ENCODE measurements at regions not wholly inside any gene's neighbourhood (a gene's known extent, or its start where the extent isn't known, plus 50 kb on each side); places are given as distances from the start of the nearest gene placed in this dataset.

- TF ChIP-seq, protein P1, sequence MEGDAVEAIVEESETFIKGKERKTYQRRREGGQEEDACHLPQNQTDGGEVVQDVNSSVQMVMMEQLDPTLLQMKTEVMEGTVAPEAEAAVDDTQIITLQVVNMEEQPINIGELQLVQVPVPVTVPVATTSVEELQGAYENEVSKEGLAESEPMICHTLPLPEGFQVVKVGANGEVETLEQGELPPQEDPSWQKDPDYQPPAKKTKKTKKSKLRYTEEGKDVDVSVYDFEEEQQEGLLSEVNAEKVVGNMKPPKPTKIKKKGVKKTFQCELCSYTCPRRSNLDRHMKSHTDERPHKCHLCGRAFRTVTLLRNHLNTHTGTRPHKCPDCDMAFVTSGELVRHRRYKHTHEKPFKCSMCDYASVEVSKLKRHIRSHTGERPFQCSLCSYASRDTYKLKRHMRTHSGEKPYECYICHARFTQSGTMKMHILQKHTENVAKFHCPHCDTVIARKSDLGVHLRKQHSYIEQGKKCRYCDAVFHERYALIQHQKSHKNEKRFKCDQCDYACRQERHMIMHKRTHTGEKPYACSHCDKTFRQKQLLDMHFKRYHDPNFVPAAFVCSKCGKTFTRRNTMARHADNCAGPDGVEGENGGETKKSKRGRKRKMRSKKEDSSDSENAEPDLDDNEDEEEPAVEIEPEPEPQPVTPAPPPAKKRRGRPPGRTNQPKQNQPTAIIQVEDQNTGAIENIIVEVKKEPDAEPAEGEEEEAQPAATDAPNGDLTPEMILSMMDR (IDR thresholded peaks at IDR 0.05): no peak
- no peak for TF ChIP-seq POLR2A (IDR thresholded peaks at IDR 0.05)
Observed at GRCh38 chr17:54124456-54124855, 301.7 kb downstream of the KIF2B start.

All from heart left ventricle (tissue), 13 donors.